Chondrocyte (in vitro differentiated cells): ENCODE measurements at regions not wholly inside any gene's neighbourhood (a gene's known extent, or its start where the extent isn't known, plus 50 kb on each side); places are given as distances from the start of the nearest gene placed in this dataset.

Source experiments
- DNase-seq: peaks from one replicate; pipeline ENCODE4 v3.0.0; 2021; ENCODE audit warnings: mixed read lengths, low spot score
- H3K27ac Mint-ChIP-seq: one replicate; pipeline ENCODE4 v1.8.0; 2021; ENCODE audit warnings: mild to moderate bottlenecking, moderate library complexity, mixed read lengths; ENCODE audit not compliant: unreplicated experiment
- H3K27me3 Mint-ChIP-seq: 2 replicates; pipeline ENCODE4 v1.8.0; 2021; ENCODE audit warnings: low read depth, mixed read lengths
- H3K36me3 Mint-ChIP-seq: 2 replicates; pipeline ENCODE4 v1.8.0; 2021; ENCODE audit warnings: low read depth, mixed read lengths
- H3K4me1 Mint-ChIP-seq: 2 replicates; pipeline ENCODE4 v1.8.0; 2021; ENCODE audit warnings: low read depth, mild to moderate bottlenecking, mixed read lengths
- H3K4me3 Mint-ChIP-seq: one replicate; pipeline ENCODE4 v1.8.0; 2021; ENCODE audit warnings: mild to moderate bottlenecking, moderate library complexity, mixed read lengths; ENCODE audit not compliant: unreplicated experiment
- H3K9me3 Mint-ChIP-seq: 2 replicates; pipeline ENCODE4 v1.8.0; 2021; ENCODE audit warnings: low read depth, mixed read lengths
- TF ChIP-seq, protein P1 (sequence below): fragments of 200-600 bp; sonication (generic); IDR thresholded peaks from 2 replicates; pipeline ENCODE4 v1.5.0; 2021; ENCODE audit warnings: antibody characterized with exemption, mild to moderate bottlenecking, moderate library complexity

DNA sequence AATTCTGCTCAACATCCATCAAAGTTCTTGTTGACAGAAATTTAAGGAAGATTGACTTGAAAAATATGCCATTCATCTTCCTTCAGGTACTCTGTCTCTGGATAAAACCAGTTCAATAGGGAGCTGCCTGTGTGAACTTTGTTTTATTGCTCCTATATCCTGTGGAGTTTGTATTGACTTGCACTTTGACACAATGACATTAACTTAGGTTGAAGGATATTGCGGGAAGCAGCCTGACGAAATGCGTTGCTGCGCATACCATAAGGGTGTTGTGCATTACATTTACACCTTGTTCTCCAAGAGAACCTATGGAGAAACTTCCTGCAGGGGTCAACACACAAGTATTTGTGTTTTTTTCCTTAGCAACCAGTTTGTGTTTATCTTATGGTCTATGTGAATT, 185.4 kb upstream of the GRIK2 start:
- H3K27ac Mint-ChIP-seq: no peak overlapping the region

DNA sequence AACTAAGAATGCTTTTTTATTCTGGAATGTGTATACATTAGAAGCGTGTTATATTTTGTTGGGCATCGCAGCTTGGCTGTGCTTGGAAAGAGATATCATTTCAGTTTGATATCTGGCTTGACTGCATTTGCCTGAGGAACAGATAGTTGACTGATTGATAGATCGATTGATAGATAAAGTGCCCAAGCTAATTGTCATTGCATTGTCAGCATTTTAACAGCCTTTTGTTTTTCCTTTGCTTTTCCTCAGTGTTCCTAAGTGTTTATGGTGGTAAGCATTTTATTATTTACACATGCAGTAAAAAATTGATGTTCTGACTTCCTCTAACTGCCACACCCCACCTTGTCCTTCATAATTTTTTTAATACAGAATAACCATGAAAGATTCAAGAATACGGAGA, 180.9 kb upstream of the GRIK2 start:
- Mint-ChIP-seq H3K27me3 (no peaks in the 10 kb centered on the region), H3K36me3 (no peaks in the 10 kb centered on the region), H3K9me3 (no peaks in the 10 kb centered on the region), H3K27ac (no peak overlapping the region), H3K4me1 (no peaks in the 10 kb centered on the region), H3K4me3 (no peak overlapping the region)
- TF ChIP-seq, protein P1, sequence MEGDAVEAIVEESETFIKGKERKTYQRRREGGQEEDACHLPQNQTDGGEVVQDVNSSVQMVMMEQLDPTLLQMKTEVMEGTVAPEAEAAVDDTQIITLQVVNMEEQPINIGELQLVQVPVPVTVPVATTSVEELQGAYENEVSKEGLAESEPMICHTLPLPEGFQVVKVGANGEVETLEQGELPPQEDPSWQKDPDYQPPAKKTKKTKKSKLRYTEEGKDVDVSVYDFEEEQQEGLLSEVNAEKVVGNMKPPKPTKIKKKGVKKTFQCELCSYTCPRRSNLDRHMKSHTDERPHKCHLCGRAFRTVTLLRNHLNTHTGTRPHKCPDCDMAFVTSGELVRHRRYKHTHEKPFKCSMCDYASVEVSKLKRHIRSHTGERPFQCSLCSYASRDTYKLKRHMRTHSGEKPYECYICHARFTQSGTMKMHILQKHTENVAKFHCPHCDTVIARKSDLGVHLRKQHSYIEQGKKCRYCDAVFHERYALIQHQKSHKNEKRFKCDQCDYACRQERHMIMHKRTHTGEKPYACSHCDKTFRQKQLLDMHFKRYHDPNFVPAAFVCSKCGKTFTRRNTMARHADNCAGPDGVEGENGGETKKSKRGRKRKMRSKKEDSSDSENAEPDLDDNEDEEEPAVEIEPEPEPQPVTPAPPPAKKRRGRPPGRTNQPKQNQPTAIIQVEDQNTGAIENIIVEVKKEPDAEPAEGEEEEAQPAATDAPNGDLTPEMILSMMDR: no peak
- no peak for DNase-seq

More for the DNA sequence above, 185.4 kb upstream of the GRIK2 start:
- H3K27me3 Mint-ChIP-seq: no peaks in the 10 kb centered on the region
- peaks cover 3% of the 10 kb centered on the region for H3K9me3 Mint-ChIP-seq
- no peak overlapping the region for H3K4me3 Mint-ChIP-seq
- H3K36me3 Mint-ChIP-seq: no peaks in the 10 kb centered on the region
- DNase-seq: no peak
- TF ChIP-seq, protein P1: no peak
- no peaks in the 10 kb centered on the region for H3K4me1 Mint-ChIP-seq

DNA sequence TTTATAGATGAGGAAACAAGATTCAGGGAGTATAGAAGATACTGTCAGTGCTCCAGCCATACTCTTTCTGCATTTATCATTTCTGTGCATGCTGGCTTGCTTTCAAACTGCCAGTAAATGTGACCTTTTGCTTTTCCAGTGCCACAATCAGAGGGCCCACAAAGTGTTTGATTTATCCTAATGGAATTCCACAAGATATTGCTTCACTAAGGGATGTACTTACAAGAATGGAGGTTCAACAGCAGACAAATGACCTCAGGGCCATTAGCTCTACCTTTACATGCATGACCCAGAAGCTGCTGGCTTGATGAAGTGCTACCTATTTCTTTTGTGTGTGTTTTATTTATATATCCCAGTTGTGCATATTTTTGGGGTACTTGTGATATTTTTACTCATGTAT, 171.5 kb upstream of the GRIK2 start:
- Mint-ChIP-seq H3K9me3 (peaks cover 25% of the 10 kb centered on the region), H3K4me3 (no peak overlapping the region), H3K4me1 (no peaks in the 10 kb centered on the region), H3K36me3 (peaks cover 2% of the 10 kb centered on the region), H3K27ac (no peak overlapping the region), H3K27me3 (no peaks in the 10 kb centered on the region)
- TF ChIP-seq, protein P1: no peak
- no peak for DNase-seq

DNA sequence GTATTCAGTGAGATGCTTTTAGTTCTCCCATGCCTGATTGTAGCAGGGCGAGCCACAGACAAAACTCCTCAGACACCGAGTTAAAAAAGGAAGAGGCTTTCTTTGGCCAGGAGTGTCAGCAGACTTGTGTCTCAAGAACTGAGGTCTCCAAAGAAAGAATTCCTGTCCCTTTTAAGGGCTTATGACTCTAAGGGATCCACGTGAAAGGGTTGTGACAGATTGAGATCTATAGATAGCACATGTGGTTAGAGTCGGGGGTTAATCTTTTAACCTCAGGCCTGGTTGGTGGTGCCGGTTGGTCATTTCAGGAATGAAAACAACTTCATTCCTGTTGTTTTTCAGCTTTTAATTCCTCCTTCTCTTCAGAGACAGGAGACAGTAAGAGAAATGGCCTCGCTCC, 168.8 kb upstream of the GRIK2 start:
- H3K27me3 Mint-ChIP-seq: no peaks in the 10 kb centered on the region
- no peak for DNase-seq
- no peak overlapping the region for H3K27ac Mint-ChIP-seq
- H3K4me1 Mint-ChIP-seq: no peaks in the 10 kb centered on the region
- H3K4me3 Mint-ChIP-seq: no peak overlapping the region
- H3K9me3 Mint-ChIP-seq: peaks cover 25% of the 10 kb centered on the region
- H3K36me3 Mint-ChIP-seq: peaks cover 2% of the 10 kb centered on the region
- TF ChIP-seq, protein P1: no peak

DNA sequence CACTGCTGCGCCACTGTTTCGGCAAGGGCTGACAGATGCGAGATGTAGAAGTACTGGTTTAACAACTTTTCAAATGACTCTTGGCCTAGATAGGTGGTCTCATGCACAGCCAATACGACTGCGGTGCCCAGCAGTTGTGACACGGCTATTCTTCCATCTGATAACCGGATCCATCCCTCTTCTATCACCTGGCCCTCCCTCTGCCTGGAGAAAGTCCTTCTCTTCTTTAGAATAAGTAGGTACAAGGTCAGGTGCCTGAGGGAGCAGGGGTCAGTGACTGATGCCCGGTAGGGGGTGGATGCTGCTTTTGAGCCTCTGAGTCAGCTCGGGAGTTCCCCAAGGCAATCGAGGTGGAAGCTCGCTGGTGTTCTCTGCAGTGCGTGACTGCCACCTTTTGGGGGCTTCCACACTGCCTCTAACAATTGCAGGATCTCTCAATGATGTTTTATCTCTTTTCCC, 166.8 kb upstream of the GRIK2 start:
- Mint-ChIP-seq H3K4me1 (no peaks in the 10 kb centered on the region), H3K36me3 (peaks cover 2% of the 10 kb centered on the region), H3K27me3 (no peaks in the 10 kb centered on the region), H3K27ac (no peak overlapping the region), H3K9me3 (peaks cover 25% of the 10 kb centered on the region), H3K4me3 (no peak overlapping the region)
- DNase-seq: no peak
- TF ChIP-seq, protein P1: peak; percentile 71
